ENCODE measurements at regions not wholly inside any gene's neighbourhood (a gene's known extent, or its start where the extent isn't known, plus 50 kb on each side); places are given as distances from the start of the nearest gene placed in this dataset.
"Not testable (repeated sequence)": the region's sequence is repeated elsewhere in the genome, so short reads cannot be mapped to it uniquely, and the experiment has no call there.

GRCh38 chr19:27707026-27707425 lies 1505.9 kb downstream of the UQCRFS1 start:
- not testable (repeated sequence) for DNase-seq (ENCODE audit: low spot score)

DNA sequence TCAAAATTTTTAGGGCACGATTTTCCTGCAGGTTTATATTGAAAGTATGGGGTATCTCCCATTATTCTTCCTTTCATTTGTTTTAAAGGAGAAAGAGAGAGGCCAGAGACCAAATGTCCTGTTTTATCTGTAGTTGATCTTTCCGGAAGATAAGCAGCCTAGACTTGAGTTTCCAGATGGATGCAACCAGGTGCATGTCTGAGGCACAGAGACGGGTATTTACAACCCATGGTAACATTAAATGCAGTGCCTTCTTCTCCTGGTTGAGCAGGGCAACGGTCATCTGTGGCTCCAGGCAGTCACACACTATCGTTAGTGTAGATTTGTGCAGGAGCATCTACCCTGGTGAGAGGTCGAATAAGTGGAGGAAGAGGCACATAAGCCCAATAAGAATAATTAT lies 1507.1 kb downstream of the UQCRFS1 start:
- DNase-seq (ENCODE audit: low spot score) = no peak

DNA sequence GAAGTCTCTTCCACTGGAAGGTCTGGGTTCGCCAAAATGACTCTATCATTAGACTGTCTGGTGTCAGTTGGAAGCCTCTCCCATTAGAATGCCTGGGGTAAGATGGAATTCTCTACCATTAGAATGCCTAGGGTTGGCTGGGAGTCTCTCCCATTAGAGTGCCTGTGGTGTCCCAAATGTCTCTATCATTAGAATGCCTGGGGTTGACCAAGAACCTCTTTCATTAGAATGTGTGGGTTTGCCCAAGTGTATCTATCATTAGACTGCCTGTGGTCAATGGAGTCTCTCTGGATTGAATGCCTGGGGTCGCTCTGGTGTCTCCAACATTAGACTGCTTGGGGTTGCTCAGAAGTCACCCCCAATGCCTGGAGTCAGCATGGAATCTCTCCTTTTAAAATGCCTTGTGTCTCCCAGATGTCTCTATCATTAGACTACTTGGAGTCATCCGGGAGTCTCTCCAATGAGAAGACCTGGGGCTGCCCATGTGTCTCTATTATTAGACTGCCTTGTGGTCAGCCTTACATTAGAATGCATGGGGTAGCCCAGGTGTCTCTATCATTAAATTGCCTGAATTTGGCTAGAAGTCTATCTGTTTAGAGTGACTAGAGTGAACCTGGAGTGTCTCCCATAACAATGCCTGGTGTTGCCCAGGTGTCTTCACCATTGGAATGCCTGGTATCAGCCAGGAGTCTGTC lies 1518.4 kb downstream of the UQCRFS1 start:
- no peak for DNase-seq (ENCODE audit: low spot score)

GRCh38 chr19:27691991-27692390 lies 1521.0 kb downstream of the UQCRFS1 start:
- no peak for DNase-seq (ENCODE audit: low spot score)

DNA sequence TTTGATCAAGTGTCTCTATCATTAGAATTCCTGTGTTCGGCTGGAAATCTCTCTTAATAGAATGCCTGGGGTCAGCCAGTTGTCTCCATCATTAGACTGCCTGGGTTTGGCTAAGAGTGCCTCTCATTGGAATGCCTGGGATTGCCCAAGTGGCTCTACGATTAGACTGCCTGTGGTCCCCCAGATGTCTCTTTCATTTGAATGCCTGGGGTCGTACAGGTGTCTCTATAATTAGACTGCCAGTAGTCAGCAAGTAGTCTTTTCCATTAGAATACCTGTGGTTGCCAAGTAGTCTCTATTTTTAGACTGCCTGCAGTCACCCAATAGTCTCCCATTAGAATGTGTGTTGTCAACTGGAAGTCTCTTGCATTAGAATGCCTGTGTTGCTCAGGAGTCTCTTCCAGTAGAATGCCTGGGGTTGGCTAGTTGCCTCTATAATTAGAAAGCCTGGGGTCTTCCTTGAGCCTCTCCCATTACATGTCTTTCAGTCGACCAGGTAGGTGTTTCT lies 1523.2 kb downstream of the UQCRFS1 start:
- no peak for DNase-seq (ENCODE audit: low spot score)

GRCh38 chr19:27684293-27684692 lies 1528.7 kb downstream of the UQCRFS1 start:
- no peak for DNase-seq (ENCODE audit: low spot score)

DNA sequence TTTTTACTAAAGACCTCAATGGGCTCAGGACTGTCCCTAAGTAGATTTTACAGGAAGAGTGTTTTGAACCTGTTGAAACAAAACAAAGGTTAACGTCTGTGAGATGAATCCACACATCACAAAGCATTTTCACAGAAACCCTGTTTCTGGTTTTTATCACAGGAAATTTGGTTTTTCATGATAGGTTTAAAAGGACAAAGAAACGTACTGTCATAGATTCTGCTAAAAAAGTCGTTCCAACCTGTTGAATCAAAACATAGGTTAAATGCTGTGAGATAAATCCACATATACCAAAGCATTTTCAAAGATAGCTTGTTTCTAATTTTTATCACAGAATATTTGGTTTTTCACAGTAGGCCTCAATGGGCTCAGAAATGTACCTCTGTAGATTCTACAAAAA lies 1531.0 kb downstream of the UQCRFS1 start:
- DNase-seq (ENCODE audit: low spot score) = no peak

DNA sequence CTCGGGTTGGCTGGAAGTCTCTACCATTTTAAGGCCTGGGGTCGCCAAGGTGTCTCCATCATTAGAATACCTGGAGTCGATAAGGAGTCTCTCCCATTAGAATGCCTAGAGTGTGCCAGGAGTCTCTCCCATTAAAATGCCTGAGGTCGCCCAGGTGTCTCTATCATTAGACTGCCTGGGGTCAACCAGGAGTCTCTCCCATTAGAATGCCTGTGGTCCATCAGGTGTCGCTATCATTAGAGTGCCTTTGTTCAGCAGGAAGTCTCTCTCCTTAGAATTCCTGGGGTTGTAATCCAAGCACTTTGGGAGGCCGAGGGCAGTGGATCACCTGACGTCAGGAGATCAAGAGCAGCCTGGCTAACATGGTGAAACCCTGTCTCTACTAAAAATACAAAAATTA lies 1533.0 kb downstream of the UQCRFS1 start:
- no peak for DNase-seq (ENCODE audit: low spot score)

GRCh38 chr19:27679399-27679798 lies 1533.6 kb downstream of the UQCRFS1 start:
- DNase-seq (ENCODE audit: low spot score) = no peak

DNA sequence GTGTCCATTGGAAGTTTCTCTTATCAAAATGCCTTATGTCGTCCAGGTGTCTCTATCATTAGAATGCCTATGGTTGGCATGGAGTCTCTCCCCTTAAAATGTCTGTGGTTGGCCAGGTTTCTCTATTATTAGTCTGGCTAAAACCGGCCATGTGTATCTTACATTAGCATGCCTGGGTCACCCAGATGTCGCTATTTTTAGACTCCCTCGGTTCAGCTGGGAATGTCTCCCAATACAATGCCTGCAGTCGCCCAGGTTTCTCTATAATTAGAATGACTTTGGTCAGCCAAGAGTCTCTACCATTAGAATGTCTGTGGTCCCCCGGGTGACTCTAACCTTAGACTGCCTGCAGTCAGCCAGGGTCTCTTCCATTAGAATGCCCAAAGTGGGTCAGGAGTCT lies 1536.1 kb downstream of the UQCRFS1 start:
- no peak for DNase-seq (ENCODE audit: low spot score)

DNA sequence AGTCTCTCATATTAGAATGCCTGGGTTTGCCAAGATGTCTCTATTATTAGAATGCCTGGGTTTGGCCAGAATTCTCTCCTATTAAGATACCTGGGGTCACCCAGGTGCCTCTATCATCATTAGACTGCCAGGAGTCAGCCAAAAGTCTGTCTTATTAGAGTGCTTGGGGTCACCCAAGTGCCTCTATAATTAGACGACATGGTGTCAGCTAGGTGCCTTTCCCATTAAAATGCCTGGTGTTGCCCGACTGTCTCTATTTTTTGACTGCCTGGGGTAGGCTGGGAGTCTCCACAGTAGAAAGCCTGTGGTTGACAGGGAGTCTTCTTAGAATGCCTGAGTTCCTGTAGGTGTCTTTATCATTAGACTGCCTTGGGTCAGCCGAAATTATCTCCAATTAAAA lies 1536.6 kb downstream of the UQCRFS1 start:
- no peak for DNase-seq (ENCODE audit: low spot score)

DNA sequence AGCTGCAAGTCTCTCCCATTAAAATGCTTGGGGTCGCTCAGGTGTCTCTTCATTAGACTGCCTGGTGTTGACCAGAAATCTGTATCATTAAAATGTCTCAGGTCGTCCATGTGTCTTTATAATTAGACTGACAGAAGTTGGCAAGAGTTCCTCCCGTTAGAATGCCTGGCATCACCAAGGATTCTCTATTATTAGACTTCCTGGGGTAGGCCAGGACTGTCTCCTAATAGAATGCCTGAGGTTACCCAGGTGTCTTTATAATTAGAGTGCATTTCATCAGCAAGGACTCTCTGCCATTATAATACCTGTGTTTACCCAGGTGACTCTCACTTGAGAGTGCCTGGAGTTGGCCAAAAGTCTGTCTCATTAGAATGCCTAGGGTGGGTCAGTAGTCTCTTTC lies 1537.2 kb downstream of the UQCRFS1 start:
- DNase-seq (ENCODE audit: low spot score) = no peak

GRCh38 chr19:27674701-27675100 lies 1538.2 kb downstream of the UQCRFS1 start:
- no peak for DNase-seq (ENCODE audit: low spot score)

- DNase-seq (ENCODE audit: low spot score) = no peak
Measured at GRCh38 chr19:27673986-27674385, 1539.0 kb downstream of the UQCRFS1 start.

- no peak for DNase-seq (ENCODE audit: low spot score)
Measured at GRCh38 chr19:27672309-27673047, 1540.5 kb downstream of the UQCRFS1 start.

DNA sequence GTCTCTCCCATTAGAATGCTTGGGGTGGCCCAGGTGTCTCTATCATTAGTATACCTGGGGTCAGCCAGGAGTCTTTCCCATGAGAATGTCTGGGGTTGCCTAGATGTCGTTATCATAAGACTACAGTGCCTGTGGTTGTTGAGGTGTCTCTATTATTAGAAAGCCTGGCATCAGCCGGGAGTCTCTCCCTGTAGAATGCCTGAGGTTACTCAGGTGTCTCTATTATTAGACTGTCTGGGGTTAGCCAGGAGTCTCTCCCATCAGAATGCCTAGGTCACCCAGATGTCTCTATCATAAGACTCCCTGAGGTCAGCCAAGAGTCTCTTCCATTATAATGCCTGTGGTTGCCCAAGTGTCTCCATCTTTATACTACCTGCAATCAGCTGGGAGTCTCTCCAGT lies 1541.1 kb downstream of the UQCRFS1 start:
- no peak for DNase-seq (ENCODE audit: low spot score)

- no peak for DNase-seq (ENCODE audit: low spot score)
Measured at GRCh38 chr19:27660428-27660827, 1552.5 kb downstream of the UQCRFS1 start.

DNA sequence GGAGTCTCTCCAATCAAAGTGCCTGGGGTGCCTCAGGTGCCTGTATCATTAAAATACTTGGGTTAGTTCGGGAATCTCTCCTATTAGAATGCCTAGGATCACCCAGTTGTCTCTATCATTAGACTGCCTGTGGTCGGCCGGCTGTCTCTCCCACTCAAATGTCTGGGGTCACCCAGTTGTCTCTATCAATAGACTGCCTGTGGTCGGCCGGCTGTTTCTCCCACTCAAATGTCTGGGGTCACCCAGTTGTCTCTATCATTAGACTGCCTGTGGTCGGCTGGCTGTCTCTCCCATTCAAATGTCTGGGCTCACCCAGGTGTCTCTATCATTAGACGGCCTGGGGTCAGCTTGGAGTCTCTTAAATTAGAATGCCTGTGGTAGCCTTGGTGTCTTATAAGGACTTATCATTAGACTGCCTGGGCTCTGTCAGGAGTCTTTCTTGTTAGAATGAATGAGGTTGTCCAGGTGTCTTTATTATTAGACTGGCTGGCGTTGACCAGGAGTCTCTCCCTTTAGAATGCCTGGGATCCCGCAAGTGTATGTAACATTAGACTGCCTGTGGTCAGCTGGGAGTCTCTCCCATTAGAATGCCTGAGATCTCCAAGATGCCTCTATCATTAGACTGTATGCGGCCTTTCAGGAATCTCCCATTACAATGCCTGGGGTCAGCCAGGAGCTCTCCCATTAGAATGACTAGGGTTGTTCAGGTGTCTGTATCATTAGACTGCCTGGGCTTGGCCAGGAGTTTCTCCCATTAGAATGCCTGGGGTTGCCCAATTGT lies 1555.5 kb downstream of the UQCRFS1 start:
- no peak for DNase-seq (ENCODE audit: low spot score)

DNA sequence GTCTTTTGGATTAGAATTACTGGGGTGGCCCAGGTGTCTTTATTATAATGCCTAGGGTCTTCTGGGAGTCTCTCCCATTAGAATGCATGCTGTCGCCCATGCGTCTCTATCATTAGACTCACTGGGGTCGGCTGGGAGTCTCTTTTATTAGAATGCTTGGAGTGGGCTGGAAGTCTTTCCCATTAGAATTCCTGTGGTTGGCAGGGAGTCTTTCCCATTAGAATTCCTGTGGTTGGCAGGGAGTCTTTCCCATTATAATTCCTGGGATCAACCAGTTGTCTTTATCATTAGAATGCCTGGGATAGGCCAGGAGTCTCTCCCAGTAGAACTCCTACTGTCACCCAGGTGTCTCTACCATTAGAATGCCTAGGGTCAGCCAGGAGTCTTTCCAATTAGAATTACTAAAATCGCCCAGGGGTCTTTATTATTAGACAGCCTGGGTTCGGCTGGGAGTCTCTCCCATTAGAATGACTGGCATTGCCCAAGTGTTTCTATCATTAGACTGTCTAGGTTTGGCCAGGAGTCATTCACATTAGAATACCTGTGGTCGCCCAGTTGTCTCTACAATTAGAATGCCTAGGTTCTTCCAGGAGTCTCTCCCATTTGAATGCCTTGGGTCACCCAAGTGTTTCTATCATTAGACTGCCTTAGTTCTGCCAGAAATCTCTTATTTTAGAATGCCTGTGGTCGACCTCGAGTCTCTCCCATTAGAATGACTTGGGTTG lies 1558.5 kb downstream of the UQCRFS1 start:
- DNase-seq (ENCODE audit: low spot score) = no peak

- DNase-seq (ENCODE audit: low spot score) = no peak
Measured at GRCh38 chr19:27652796-27653195, 1560.2 kb downstream of the UQCRFS1 start.

- DNase-seq (ENCODE audit: low spot score) = no peak
Measured at GRCh38 chr19:27652281-27652680, 1560.7 kb downstream of the UQCRFS1 start.

DNA sequence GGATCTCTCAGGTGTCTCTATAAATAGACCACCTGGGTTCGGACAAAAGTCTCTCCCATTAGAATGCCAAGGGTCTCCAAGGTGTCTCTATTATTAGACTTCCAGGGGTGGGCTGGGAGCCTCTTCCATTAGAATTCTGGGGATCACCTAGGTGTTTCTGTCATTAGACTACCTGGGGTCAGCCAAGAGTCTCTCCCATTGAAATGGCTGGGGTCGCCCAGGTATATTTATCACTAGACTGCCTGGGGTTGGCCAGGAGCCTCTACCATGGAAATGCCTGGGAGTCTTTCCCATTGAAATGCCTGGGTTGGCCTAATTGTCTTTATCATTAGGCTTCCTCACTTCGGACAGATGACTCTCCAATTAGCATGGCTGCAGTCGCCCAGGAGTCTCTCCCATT lies 1565.5 kb downstream of the UQCRFS1 start:
- no peak for DNase-seq (ENCODE audit: low spot score)
